ENCODE measurements at regions not wholly inside any gene's neighbourhood (a gene's known extent, or its start where the extent isn't known, plus 50 kb on each side); places are given as distances from the start of the nearest gene placed in this dataset.

DNA sequence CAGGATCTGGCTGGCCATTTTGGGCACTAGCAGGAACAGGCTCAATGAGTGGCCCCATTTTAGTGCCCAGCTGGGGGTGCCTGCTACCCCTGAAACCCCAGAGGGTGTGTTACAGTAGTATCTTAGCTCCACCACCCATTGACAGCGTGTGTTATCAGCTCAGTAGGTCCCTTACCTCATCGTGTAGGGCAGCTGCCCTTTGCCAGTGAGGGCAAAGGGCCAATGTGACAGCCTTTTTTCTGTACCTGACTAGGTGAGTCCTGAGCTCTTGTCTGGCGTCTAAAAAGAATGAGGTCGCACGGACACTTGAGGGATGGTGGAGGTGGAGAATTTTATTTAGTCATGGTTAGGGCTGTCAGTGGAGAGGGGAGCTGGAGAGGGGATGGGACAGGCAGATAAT is 462.2 kb downstream of the PIK3C3 start:
- Histone ChIP-seq H3K27ac (no peak overlapping the region), H3K9me3 (no peaks in the 10 kb centered on the region), H3K36me3 (no peaks in the 10 kb centered on the region), H3K4me3 (no peak overlapping the region), H3K4me1 (no peaks in the 10 kb centered on the region), H3K27me3 (no peaks in the 10 kb centered on the region)
- TF ChIP-seq, protein P1, sequence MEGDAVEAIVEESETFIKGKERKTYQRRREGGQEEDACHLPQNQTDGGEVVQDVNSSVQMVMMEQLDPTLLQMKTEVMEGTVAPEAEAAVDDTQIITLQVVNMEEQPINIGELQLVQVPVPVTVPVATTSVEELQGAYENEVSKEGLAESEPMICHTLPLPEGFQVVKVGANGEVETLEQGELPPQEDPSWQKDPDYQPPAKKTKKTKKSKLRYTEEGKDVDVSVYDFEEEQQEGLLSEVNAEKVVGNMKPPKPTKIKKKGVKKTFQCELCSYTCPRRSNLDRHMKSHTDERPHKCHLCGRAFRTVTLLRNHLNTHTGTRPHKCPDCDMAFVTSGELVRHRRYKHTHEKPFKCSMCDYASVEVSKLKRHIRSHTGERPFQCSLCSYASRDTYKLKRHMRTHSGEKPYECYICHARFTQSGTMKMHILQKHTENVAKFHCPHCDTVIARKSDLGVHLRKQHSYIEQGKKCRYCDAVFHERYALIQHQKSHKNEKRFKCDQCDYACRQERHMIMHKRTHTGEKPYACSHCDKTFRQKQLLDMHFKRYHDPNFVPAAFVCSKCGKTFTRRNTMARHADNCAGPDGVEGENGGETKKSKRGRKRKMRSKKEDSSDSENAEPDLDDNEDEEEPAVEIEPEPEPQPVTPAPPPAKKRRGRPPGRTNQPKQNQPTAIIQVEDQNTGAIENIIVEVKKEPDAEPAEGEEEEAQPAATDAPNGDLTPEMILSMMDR (IDR thresholded peaks at IDR 0.05), result no peak
- no peak for TF ChIP-seq POLR2A (IDR thresholded peaks at IDR 0.05)
- WGBS, 4 donors, result 67 to 80% (median 74%) methylated on average over 5 of the region's 5 CpGs
- ATAC-seq (no peak), DNase-seq (no peak)
- intact Hi-C loops (cut with DNase I), result no loop called here

DNA sequence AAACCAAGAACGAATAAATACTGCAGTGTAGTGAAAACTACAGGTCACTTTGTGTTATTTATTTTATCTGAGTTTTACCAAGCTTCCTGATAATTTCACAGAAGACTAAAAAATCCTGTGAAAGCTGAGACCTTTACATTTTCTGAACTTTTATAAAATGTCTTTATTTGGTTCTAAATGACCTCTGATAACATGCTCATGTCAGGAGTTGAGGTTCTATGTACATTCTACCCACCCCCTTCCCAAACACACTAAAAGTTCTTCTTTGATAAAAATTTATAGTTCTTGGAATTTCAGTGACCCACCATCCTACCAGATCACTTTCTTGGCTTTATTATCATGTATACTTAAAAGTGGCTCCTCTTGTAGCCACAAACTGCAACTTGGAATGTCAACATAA is 463.1 kb downstream of the PIK3C3 start:
- Histone ChIP-seq H3K36me3 (no peaks in the 10 kb centered on the region), H3K9me3 (no peaks in the 10 kb centered on the region), H3K4me3 (no peak overlapping the region), H3K27me3 (no peaks in the 10 kb centered on the region), H3K27ac (no peak overlapping the region), H3K4me1 (no peaks in the 10 kb centered on the region)
- no peak for TF ChIP-seq POLR2A (IDR thresholded peaks at IDR 0.05)
- TF ChIP-seq, protein P1 (IDR thresholded peaks at IDR 0.05), result no peak
- DNase-seq (no peak), ATAC-seq (no peak)
- intact Hi-C loops (cut with DNase I), result no loop called here
- 52 to 71% (median 66%) methylated on average over 1 of the region's 1 CpG for WGBS, 4 donors

DNA sequence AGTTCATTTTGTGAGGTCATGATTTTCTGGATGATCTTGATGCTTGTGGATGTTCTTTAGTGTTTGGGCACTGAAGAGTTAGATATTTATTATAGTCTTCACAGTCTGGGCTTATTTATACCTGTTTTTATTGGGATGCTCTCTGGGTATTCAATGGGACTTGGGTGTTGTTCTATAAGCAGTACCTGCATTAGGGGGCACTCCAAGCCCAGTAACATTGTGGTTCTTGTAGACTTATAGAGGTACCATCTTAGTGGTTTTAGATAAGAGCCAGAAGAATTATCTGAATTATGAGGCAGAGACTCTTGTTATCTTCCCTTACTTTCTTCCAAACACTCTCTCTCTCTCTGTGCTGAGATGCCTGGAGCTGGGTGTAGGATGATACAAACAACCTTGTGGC is 470.0 kb downstream of the PIK3C3 start:
- H3K4me3 ChIP-seq, result no peak overlapping the region
- no peaks in the 10 kb centered on the region for H3K4me1 ChIP-seq
- no peaks in the 10 kb centered on the region for H3K27me3 ChIP-seq
- ATAC-seq, result no peak
- DNase-seq, result no peak
- no peak for TF ChIP-seq POLR2A (IDR thresholded peaks at IDR 0.05)
- H3K9me3 ChIP-seq, result no peaks in the 10 kb centered on the region
- intact Hi-C loops (cut with DNase I), result no loop called here
- H3K36me3 ChIP-seq, result no peaks in the 10 kb centered on the region
- H3K27ac ChIP-seq, result no peak overlapping the region

DNA sequence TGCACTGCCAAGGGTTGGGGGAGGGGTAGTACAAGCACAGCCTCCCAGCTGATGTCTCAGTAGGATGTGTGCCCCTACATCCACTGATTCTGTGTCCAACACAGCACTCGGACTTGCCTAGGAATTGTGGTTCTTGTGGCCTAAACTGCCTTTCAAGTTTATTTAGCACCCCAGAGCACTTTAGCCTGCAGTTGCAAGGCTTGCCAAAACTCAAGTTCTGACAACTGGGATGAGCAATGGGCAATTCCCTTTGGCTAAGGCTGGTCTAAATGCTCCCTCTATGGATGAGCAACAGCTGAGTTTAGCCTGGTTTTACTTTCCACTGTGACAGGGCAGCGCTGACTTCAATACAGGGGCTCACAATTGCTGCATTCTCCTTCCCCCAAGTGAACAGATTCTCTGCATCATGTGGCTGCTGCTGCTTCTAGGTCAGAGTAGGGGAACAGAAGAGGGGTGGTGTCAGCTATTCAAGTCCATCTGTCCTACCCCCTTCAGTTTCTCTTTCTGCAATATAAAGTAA is 471.5 kb downstream of the PIK3C3 start:
- ATAC-seq, result no peak
- 63 to 75% (median 71%) methylated on average over 2 of the region's 2 CpGs for WGBS, 4 donors
- H3K27ac ChIP-seq, result no peak overlapping the region
- no peaks in the 10 kb centered on the region for H3K4me1 ChIP-seq
- no peak for DNase-seq
- no peaks in the 10 kb centered on the region for H3K36me3 ChIP-seq
- intact Hi-C loops (cut with DNase I), result no loop called here
- H3K4me3 ChIP-seq, result no peak overlapping the region
- no peaks in the 10 kb centered on the region for H3K9me3 ChIP-seq
- H3K27me3 ChIP-seq, result no peaks in the 10 kb centered on the region
- TF ChIP-seq, protein P1 (IDR thresholded peaks at IDR 0.05), result no peak
- no peak for TF ChIP-seq POLR2A (IDR thresholded peaks at IDR 0.05)

DNA sequence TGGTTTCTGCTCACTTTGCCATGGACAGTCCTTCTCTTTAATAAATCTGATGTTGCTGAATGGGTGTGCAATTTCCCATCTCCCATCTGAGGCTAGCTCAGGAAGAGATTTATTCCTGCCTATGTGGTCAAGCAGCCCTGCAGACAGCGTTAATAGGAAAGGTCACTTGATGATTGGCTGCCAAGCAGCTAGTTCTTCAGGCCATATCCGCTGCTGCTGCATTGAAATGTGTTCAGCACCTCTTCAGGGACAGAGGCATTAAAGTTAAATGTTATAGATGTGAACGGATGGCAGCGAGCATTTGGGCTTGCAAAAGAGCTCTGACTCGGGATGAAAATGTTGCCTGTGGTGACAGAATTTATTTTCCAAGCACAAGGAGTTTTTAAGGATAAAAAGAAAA is 474.2 kb downstream of the PIK3C3 start:
- Histone ChIP-seq H3K9me3 (no peaks in the 10 kb centered on the region), H3K27ac (no peak overlapping the region)
- ATAC-seq, result no peak

More for the DNA sequence above, 474.2 kb downstream of the PIK3C3 start:
- Histone ChIP-seq H3K36me3 (no peaks in the 10 kb centered on the region), H3K4me3 (no peak overlapping the region), H3K4me1 (no peaks in the 10 kb centered on the region), H3K27me3 (no peaks in the 10 kb centered on the region)
- TF ChIP-seq POLR2A (IDR thresholded peaks at IDR 0.05), result no peak
- TF ChIP-seq, protein P1 (IDR thresholded peaks at IDR 0.05), result no peak
- no peak for DNase-seq
- intact Hi-C loops (cut with DNase I), result no loop called here
- 44 to 48% (median 47%) methylated on average over 4 to 5 of the region's 5 CpGs for WGBS, 4 donors

Measured in heart left ventricle (tissue), 16 donors.